Progenitor cell of endocrine pancreas (in vitro differentiated cells): ENCODE measurements at regions not wholly inside any gene's neighbourhood (a gene's known extent, or its start where the extent isn't known, plus 50 kb on each side); places are given as distances from the start of the nearest gene placed in this dataset.

ENCODE experiments used
- DNase-seq: peaks from one replicate; pipeline ENCODE4 v3.0.0; 2021; ENCODE audit warnings: low spot score; ENCODE audit not compliant: unreplicated experiment
- H3K27ac Mint-ChIP-seq: 2 replicates; pipeline ENCODE4 v1.8.0; 2021; ENCODE audit warnings: mild to moderate bottlenecking, moderate library complexity, mixed read lengths
- H3K27me3 Mint-ChIP-seq: 2 replicates; pipeline ENCODE4 v1.8.0; 2021; ENCODE audit warnings: mixed read lengths
- H3K36me3 Mint-ChIP-seq: 2 replicates; pipeline ENCODE4 v1.8.0; 2022; ENCODE audit warnings: mixed read lengths; ENCODE audit not compliant: insufficient read depth
- H3K4me1 Mint-ChIP-seq: 2 replicates; pipeline ENCODE4 v1.8.0; 2021; ENCODE audit warnings: low read depth, mixed read lengths
- H3K4me3 Mint-ChIP-seq: 2 replicates; pipeline ENCODE4 v1.8.0; 2021; ENCODE audit warnings: low read depth, mild to moderate bottlenecking, moderate library complexity, mixed read lengths
- H3K9me3 Mint-ChIP-seq: 2 replicates; pipeline ENCODE4 v1.8.0; 2021; ENCODE audit warnings: low read depth, mixed read lengths
- TF ChIP-seq, protein P1 (sequence below): fragments of 200-600 bp; sonication (generic); IDR thresholded peaks from one replicate; pipeline ENCODE4 v1.5.0; 2021; ENCODE audit warnings: antibody characterized with exemption, mild to moderate bottlenecking; ENCODE audit not compliant: unreplicated experiment

DNA sequence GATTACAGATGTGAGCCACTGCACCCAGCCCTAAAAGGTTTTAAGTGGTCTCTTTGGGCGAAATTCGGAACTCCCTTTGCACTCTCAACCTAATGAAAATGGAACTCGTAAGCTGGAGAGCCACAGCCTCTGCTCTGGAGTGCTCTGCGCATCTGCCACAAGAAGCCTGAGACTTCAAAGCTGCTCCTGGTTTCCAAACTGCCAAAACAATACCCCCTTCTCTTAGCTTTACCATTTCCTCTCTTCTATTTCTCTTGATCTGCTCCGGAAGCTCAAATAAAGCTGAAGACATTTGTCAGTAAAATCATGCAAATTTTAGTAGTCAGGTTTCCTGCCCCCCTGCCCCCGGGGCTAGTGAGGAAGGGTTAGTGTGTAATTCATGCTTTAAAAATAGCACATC lies 312.7 kb downstream of the MFSD1 start:
- TF ChIP-seq, protein P1, sequence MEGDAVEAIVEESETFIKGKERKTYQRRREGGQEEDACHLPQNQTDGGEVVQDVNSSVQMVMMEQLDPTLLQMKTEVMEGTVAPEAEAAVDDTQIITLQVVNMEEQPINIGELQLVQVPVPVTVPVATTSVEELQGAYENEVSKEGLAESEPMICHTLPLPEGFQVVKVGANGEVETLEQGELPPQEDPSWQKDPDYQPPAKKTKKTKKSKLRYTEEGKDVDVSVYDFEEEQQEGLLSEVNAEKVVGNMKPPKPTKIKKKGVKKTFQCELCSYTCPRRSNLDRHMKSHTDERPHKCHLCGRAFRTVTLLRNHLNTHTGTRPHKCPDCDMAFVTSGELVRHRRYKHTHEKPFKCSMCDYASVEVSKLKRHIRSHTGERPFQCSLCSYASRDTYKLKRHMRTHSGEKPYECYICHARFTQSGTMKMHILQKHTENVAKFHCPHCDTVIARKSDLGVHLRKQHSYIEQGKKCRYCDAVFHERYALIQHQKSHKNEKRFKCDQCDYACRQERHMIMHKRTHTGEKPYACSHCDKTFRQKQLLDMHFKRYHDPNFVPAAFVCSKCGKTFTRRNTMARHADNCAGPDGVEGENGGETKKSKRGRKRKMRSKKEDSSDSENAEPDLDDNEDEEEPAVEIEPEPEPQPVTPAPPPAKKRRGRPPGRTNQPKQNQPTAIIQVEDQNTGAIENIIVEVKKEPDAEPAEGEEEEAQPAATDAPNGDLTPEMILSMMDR: no peak
- no peaks in the 10 kb centered on the region for H3K36me3 Mint-ChIP-seq
- H3K4me3 Mint-ChIP-seq: no peak overlapping the region
- DNase-seq: no peak
- H3K4me1 Mint-ChIP-seq: no peaks in the 10 kb centered on the region
- no peak overlapping the region for H3K27ac Mint-ChIP-seq
- peaks cover 3% of the 10 kb centered on the region for H3K27me3 Mint-ChIP-seq
- no peaks in the 10 kb centered on the region for H3K9me3 Mint-ChIP-seq

DNA sequence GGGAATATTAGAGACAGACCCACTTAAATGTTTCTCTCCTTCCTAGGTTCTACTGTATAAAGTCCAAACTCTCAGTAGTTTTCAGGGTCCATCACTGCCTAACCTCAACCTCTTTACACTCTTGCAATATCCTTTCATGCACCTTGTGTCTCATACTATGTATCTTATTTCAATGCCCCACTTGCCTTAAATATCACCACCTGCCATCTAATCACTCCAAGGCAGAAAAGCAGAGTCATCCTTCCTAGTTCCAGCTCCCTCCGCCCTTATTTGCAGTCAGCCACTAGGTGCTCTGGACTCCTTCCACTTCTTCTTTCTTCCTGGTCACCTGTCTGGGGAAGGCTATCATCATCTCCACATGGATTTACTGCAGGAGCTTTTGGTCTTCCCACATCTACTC lies 322.0 kb downstream of the MFSD1 start:
- Mint-ChIP-seq H3K27ac (no peak overlapping the region), H3K27me3 (peaks cover 11% of the 10 kb centered on the region), H3K4me3 (no peak overlapping the region), H3K4me1 (no peaks in the 10 kb centered on the region), H3K9me3 (no peaks in the 10 kb centered on the region), H3K36me3 (no peaks in the 10 kb centered on the region)
- DNase-seq: no peak
- TF ChIP-seq, protein P1: no peak

DNA sequence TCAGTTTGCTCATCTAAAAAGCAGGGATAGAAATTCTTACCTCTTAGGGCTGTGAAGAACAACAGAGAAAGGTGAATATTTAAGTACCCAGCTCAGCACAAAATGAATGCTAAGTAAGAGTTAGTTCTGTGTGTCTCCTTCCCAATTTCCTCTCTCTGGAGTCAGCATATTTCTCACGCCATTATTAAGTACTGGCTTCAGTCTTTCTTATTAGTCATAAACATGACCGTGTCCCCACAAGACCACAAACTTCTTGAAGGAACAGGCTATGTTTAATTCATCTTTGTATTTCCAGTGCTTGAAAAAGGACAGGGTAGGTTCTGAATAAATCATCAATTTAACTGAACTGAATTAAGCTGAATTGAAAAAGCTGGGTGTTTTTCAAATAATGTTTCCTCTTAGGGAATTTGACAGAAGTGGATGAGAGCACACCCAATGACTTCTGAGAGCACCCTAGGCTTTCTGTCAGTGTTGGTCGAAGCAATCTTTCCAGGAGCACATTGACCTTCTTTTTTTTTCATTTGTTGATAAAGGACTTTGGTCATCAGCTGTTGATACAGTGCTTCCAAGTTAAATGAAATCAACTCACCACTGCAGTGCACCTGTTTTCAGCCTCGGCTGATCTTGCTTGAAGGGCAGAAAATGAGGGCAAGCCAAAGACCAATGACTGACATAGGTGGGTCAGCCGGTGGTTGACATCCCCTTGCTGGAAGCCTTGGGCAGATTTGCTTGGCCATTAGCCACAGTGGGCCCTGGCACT lies 324.6 kb downstream of the MFSD1 start:
- no peaks in the 10 kb centered on the region for H3K4me1 Mint-ChIP-seq
- TF ChIP-seq, protein P1: no peak
- H3K4me3 Mint-ChIP-seq: no peak overlapping the region

DNA sequence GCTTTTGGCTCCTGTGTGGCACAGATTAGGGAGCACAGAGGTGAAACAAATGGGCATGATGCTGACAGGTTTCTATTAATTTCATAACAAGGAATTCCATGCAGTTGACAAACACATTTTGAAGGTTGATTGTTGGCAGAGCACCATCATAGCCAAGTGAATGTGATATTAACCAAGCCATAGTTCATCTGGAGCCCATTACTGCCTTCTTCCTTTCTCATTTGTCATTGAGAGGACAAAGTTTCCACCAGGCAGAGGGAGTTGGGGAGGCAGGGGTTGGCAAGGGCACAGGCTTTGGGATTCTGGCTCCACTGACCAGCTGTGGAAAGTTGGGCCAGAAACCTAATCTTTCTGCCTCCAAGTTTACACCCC lies 325.2 kb downstream of the MFSD1 start:
- no peaks in the 10 kb centered on the region for H3K4me1 Mint-ChIP-seq
- H3K36me3 Mint-ChIP-seq: no peaks in the 10 kb centered on the region
- DNase-seq: no peak
- H3K9me3 Mint-ChIP-seq: no peaks in the 10 kb centered on the region
- no peak overlapping the region for H3K4me3 Mint-ChIP-seq
- H3K27me3 Mint-ChIP-seq: peaks cover 12% of the 10 kb centered on the region
- H3K27ac Mint-ChIP-seq: no peak overlapping the region
- TF ChIP-seq, protein P1: no peak

More for the DNA sequence above, 324.6 kb downstream of the MFSD1 start:
- H3K27ac Mint-ChIP-seq: no peak overlapping the region
- no peaks in the 10 kb centered on the region for H3K9me3 Mint-ChIP-seq
- H3K36me3 Mint-ChIP-seq: no peaks in the 10 kb centered on the region
- DNase-seq: no peak
- H3K27me3 Mint-ChIP-seq: peaks cover 9% of the 10 kb centered on the region

DNA sequence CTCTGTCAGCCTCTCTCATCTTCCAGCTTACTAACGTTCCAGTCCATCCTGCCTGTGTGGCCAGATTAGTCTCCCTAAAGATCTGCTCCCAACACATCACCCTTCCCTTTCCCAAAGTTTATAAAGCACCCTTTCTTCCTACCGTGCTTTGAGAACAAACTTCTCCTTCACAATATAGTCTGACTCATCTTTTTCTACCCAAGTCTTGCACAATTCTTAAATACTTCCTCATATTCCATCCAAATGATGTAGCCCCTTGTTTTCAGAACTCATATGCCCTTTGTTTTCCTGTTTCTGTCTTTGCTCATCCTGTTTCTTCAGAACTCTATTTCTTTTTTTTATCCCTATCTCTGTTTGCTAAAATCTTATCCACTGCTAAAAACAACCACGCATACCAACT lies 326.8 kb downstream of the MFSD1 start:
- peaks cover 15% of the 10 kb centered on the region for H3K27me3 Mint-ChIP-seq
- no peaks in the 10 kb centered on the region for H3K9me3 Mint-ChIP-seq
- H3K36me3 Mint-ChIP-seq: no peaks in the 10 kb centered on the region
- H3K27ac Mint-ChIP-seq: no peak overlapping the region
- H3K4me1 Mint-ChIP-seq: no peaks in the 10 kb centered on the region
- DNase-seq: no peak
- H3K4me3 Mint-ChIP-seq: no peak overlapping the region
- TF ChIP-seq, protein P1: no peak
